IMR-90 (cell line): ENCODE measurements at regions not wholly inside any gene's neighbourhood (a gene's known extent, or its start where the extent isn't known, plus 50 kb on each side); places are given as distances from the start of the nearest gene placed in this dataset.

ENCODE experiments used
- ATAC-seq: fragments of 200-7000 bp; cut with Tn5 transposase; 2 replicates; pipeline ENCODE4 v1.9.1; 2020; ENCODE audit warnings: low read depth, mild to moderate bottlenecking, moderate library complexity
- BruUV-seq: library from RNA; stranded (reverse); fragments of 400-500 nt; replicated peaks from 2 replicates; lab custom pipeline; 2021; lab: Mats Ljungman, UMichigan
- CTCF ChIA-PET: fragments of 300-600 bp; formaldehyde crosslinking; extraction: SDS; loops from one replicate; lab custom pipeline; 2021; ENCODE audit warnings: antibody characterized with exemption; lab: Yijun Ruan, JAX
- POLR2A ChIA-PET: fragments of 300-600 bp; sonication (Branson Sonifier 250); formaldehyde crosslinking; loops from one replicate; lab custom pipeline; 2022; ENCODE audit warnings: antibody characterized with exemption; ENCODE audit not compliant: unreplicated experiment; lab: Charles Lee
- DNase-seq: peaks from one replicate; pipeline ENCODE4 v3.0.0; 2013
- H2AFZ ChIP-seq: replicated peaks from 2 replicates; pipeline ENCODE3; 2013; ENCODE audit warnings: low read length, mild to moderate bottlenecking; ENCODE audit not compliant: poor library complexity
- H2AK5ac ChIP-seq: 2 replicates; pipeline ENCODE4 v1.6.1; 2013; ENCODE audit warnings: low read depth, low read length, inconsistent platforms
- H2AK9ac ChIP-seq: replicated peaks from 2 replicates; pipeline ENCODE3; 2013; ENCODE audit warnings: mild to moderate bottlenecking, low read depth, low read length, moderate library complexity; ENCODE audit not compliant: poor library complexity
- H2BK120ac ChIP-seq: 2 replicates; pipeline ENCODE4 v1.6.1; 2013; ENCODE audit warnings: low read depth, low read length, inconsistent platforms
- H2BK15ac ChIP-seq: 3 replicates; pipeline ENCODE4 v1.6.1; 2013; ENCODE audit warnings: low read depth, low read length, inconsistent platforms
- H2BK20ac ChIP-seq: 2 replicates; pipeline ENCODE4 v1.6.1; 2013; ENCODE audit warnings: low read depth, mild to moderate bottlenecking, inconsistent platforms, low read length, moderate library complexity
- H2BK5ac ChIP-seq: 2 replicates; pipeline ENCODE4 v1.6.1; 2013; ENCODE audit warnings: mild to moderate bottlenecking, low read depth, low read length, inconsistent platforms; ENCODE audit not compliant: poor library complexity, severe bottlenecking
- H3K14ac ChIP-seq: replicated peaks from 2 replicates; pipeline ENCODE4 v1.6.1; 2013; ENCODE audit warnings: low read depth, low read length, inconsistent platforms
- H3K18ac ChIP-seq: 2 replicates; pipeline ENCODE4 v1.6.1; 2013; ENCODE audit warnings: low read depth, low read length, control low read depth
- H3K23ac ChIP-seq: 2 replicates; pipeline ENCODE4 v1.6.1; 2013; ENCODE audit warnings: low read depth, low read length, inconsistent platforms
- H3K27ac ChIP-seq: 2 replicates; pipeline ENCODE4 v1.5.1; 2013; ENCODE audit warnings: mild to moderate bottlenecking, control low read depth, low read length; ENCODE audit not compliant: insufficient read depth
- H3K27me3 ChIP-seq: 2 replicates; pipeline ENCODE4 v1.6.1; 2013; ENCODE audit warnings: low read length; ENCODE audit not compliant: control insufficient read depth, insufficient read depth
- H3K36me3 ChIP-seq: 2 replicates; pipeline ENCODE4 v1.6.1; 2013; ENCODE audit warnings: low read length, mixed read lengths; ENCODE audit not compliant: control insufficient read depth, insufficient read depth
- H3K4ac ChIP-seq: 2 replicates; pipeline ENCODE4 v1.6.1; 2013; ENCODE audit warnings: low read depth, low read length, inconsistent platforms
- H3K4me1 ChIP-seq: 2 replicates; pipeline ENCODE4 v1.6.1; 2013; ENCODE audit warnings: low read length, mixed read lengths; ENCODE audit not compliant: control insufficient read depth, insufficient read depth
- H3K4me2 ChIP-seq: 2 replicates; pipeline ENCODE4 v1.6.1; 2013; ENCODE audit warnings: low read depth, mild to moderate bottlenecking, control low read depth, low read length, moderate library complexity
- H3K4me3 ChIP-seq: 2 replicates; pipeline ENCODE4 v1.5.1; 2013; ENCODE audit warnings: low read depth, mild to moderate bottlenecking, control low read depth, low read length, moderate library complexity; ENCODE audit not compliant: insufficient read depth
- H3K56ac ChIP-seq: 2 replicates; pipeline ENCODE4 v1.6.1; 2013; ENCODE audit warnings: low read length, inconsistent platforms; ENCODE audit not compliant: insufficient read depth; ENCODE audit errors: extremely low read depth
- H3K79me1 ChIP-seq, 2 experiments: 2 replicates each; pipeline ENCODE4 v1.6.1; 2013; ENCODE audit warnings: low read length in 2 of 2, inconsistent platforms in 1 of 2, low read depth in 1 of 2
- H3K9ac ChIP-seq: 2 replicates; pipeline ENCODE4 v1.6.1; 2013; ENCODE audit warnings: low read depth, low read length, control low read depth
- H3K9me1 ChIP-seq: 2 replicates; pipeline ENCODE4 v1.6.1; 2013; ENCODE audit warnings: low read length, inconsistent platforms; ENCODE audit not compliant: insufficient read depth
- H3K9me3 ChIP-seq: 2 replicates; pipeline ENCODE4 v1.6.1; 2013; ENCODE audit warnings: low read length; ENCODE audit not compliant: control insufficient read depth, insufficient read depth
- H4K20me1 ChIP-seq: 2 replicates; pipeline ENCODE4 v1.6.1; 2013; ENCODE audit warnings: low read length, inconsistent platforms; ENCODE audit not compliant: insufficient read depth
- H4K5ac ChIP-seq: 2 replicates; pipeline ENCODE4 v1.6.1; 2013; ENCODE audit warnings: mild to moderate bottlenecking, low read depth, low read length, control low read depth
- H4K8ac ChIP-seq, 2 experiments: 2 replicates each; pipeline ENCODE4 v1.6.1; 2013; ENCODE audit warnings: low read depth in 2 of 2, low read length in 2 of 2, control low read depth in 1 of 2, inconsistent platforms in 1 of 2
- H4K91ac ChIP-seq: 2 replicates; pipeline ENCODE4 v1.6.1; 2013; ENCODE audit warnings: low read depth, low read length, inconsistent platforms; ENCODE audit not compliant: insufficient read depth
- BHLHE40 ChIP-seq: fragments of 150-350 bp; IDR thresholded peaks from 2 replicates; pipeline ENCODE4 v1.6.1; 2016; ENCODE audit warnings: mild to moderate bottlenecking, low read depth, low read length
- CEBPB ChIP-seq: IDR thresholded peaks from 2 replicates; pipeline ENCODE4 v1.6.1; 2012; ENCODE audit warnings: low read depth, low read length, improper control_type of control experiment
- CHD1 ChIP-seq: IDR thresholded peaks from 2 replicates; pipeline ENCODE4 v1.6.1; 2012; ENCODE audit warnings: low read depth, low read length, improper control_type of control experiment
- CTCF ChIP-seq: conservative IDR thresholded peaks from 2 replicates; pipeline ENCODE4 v1.5.1; 2012; ENCODE audit warnings: mild to moderate bottlenecking, low read depth, low read length, improper control_type of control experiment
- ELK1 ChIP-seq: fragments of 150-350 bp; IDR thresholded peaks from 2 replicates; pipeline ENCODE4 v1.6.1; 2016; ENCODE audit warnings: low read depth, mild to moderate bottlenecking, low read length, moderate library complexity, borderline replicate concordance
- FOS ChIP-seq: fragments of 150-350 bp; IDR thresholded peaks from 2 replicates; pipeline ENCODE4 v1.6.1; 2016; ENCODE audit warnings: low read depth, low read length
- MAFK ChIP-seq: IDR thresholded peaks from 2 replicates; pipeline ENCODE4 v1.6.1; 2012; ENCODE audit warnings: low read depth, low read length, improper control_type of control experiment
- MAZ ChIP-seq: IDR thresholded peaks from 2 replicates; pipeline ENCODE4 v1.6.1; 2012; ENCODE audit warnings: low read depth, mild to moderate bottlenecking, low read length, improper control_type of control experiment, moderate library complexity, borderline replicate concordance
- MXI1 ChIP-seq: IDR thresholded peaks from 2 replicates; pipeline ENCODE4 v1.6.1; 2012; ENCODE audit warnings: low read depth, mild to moderate bottlenecking, low read length, moderate library complexity, borderline replicate concordance
- NFE2L2 ChIP-seq: fragments of 150-350 bp; IDR thresholded peaks from 2 replicates; pipeline ENCODE4 v1.6.1; 2016; ENCODE audit warnings: low read depth, mild to moderate bottlenecking, low read length
- POLR2A ChIP-seq: IDR thresholded peaks from 2 replicates; pipeline ENCODE4 v1.6.1; 2012; ENCODE audit warnings: mild to moderate bottlenecking, low read depth, low read length
- RAD21 ChIP-seq: IDR thresholded peaks from 2 replicates; pipeline ENCODE4 v1.6.1; 2012; ENCODE audit warnings: low read length, improper control_type of control experiment
- RCOR1 ChIP-seq: IDR thresholded peaks from 2 replicates; pipeline ENCODE4 v1.6.1; 2012; ENCODE audit warnings: mild to moderate bottlenecking, low read length, improper control_type of control experiment; ENCODE audit not compliant: insufficient replicate concordance
- RFX5 ChIP-seq: IDR thresholded peaks from 2 replicates; pipeline ENCODE4 v1.8.0; 2012; ENCODE audit warnings: low read depth, mild to moderate bottlenecking, low read length, moderate library complexity
- SMC3 ChIP-seq: fragments of 150-350 bp; IDR thresholded peaks from 2 replicates; pipeline ENCODE4 v1.6.1; 2016; ENCODE audit warnings: low read depth, mild to moderate bottlenecking, antibody characterized with exemption, low read length, moderate library complexity
- WGBS, 2 experiments: methylation state at CpG; one replicate each; pipeline versions ENCODE4 v1.1.5 to v1.1.7; 2013; ENCODE audit warnings: missing lambda C conversion rate in 2 of 2; ENCODE audit not compliant: insufficient read length in 1 of 2; ENCODE audit errors: extremely low coverage in 2 of 2; 5-methylcytosine and 5-hydroxymethylcytosine counted together
- dilution Hi-C: fragments of 300-500 bp; cut with HindIII; formaldehyde crosslinking; loops from one replicate; pipeline ENCODE4 v1.14.3; 2018; ENCODE audit warnings: low sequenced_read_pairs; ENCODE audit not compliant: unreplicated experiment
- in situ Hi-C: fragments of 300-500 bp; cut with MboI; formaldehyde crosslinking; loops from 3 replicates; pipeline ENCODE4 v1.14.3; 2019; ENCODE audit warnings: low sequenced_read_pairs, inconsistent platforms, mixed read lengths
- intact Hi-C: fragments of 100-400 bp; cut with micrococcal nuclease; formaldehyde crosslinking; loops from 2 replicates; pipeline ENCODE4 v1.10.0; 2022
- TF ChIP-seq, protein P1 (sequence below): fragments of 150-350 bp; IDR thresholded peaks from 2 replicates; pipeline ENCODE4 v1.6.1; 2017; ENCODE audit warnings: mild to moderate bottlenecking, antibody characterized with exemption, low read length, low read depth

DNA sequence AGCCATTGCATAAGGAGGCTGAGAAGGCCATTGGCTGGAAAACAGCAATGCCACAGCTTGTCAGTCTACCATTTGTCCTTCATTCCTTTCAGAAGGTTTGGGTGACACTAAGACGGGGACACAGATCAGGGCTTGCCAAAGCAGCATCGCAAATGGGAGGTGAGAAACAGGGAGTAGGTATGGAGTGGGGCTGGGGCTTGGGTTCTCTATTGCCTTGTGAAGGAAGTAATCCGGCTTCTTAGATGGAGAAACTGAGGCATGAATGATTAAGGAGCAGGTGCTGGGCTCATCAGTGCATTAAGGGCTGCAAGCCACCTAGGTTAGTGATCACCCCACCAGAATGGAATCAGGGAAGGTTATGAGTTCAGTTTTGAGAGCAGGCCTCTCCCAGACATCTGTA, 115.6 kb upstream of the NMNAT3 start:
- Histone ChIP-seq H3K4me2 (no peak overlapping the region), H2BK5ac (no peak overlapping the region), H4K5ac (no peak overlapping the region), H2AFZ (no peak overlapping the region), H3K23ac (no peak overlapping the region), H3K56ac (no peak overlapping the region), H3K18ac (no peak overlapping the region), H4K8ac (no peak overlapping the region), H2BK20ac (no peak overlapping the region), H3K4ac (no peak overlapping the region), H4K91ac (no peak overlapping the region), H3K9me1 (no peaks in the 10 kb centered on the region), H3K27ac (no peak overlapping the region), H3K27me3 (no peaks in the 10 kb centered on the region), H2AK9ac (no peak overlapping the region), H3K4me1 (no peaks in the 10 kb centered on the region), H3K79me1 (no peaks in the 10 kb centered on the region), H3K9ac (no peak overlapping the region), H3K9me3 (peaks cover 16% of the 10 kb centered on the region), H3K36me3 (no peaks in the 10 kb centered on the region), H2BK15ac (no peak overlapping the region), H2BK120ac (no peak overlapping the region), H2AK5ac (no peak overlapping the region), H4K20me1 (no peaks in the 10 kb centered on the region), H3K4me3 (no peak overlapping the region), H3K14ac (no peak overlapping the region)
- CTCF ChIA-PET, result no interaction called here
- intact Hi-C loops, result loop anchor here (5.0 kb wide), 1 partner anchor 141 kb away; no protein-coding TSS in a partner anchor
- in situ Hi-C loops, result no loop called here
- no TSS peak for BruUV-seq
- ATAC-seq (no peak), DNase-seq (no peak)
- dilution Hi-C loops, result no loop called here
- WGBS, 2 experiments, result no CpG with 5 or more reads among the region's 3 CpGs
- POLR2A ChIA-PET, result no interaction called here
- TF ChIP-seq CTCF (no peak), CEBPB (no peak), POLR2A (no peak), ELK1 (no peak), RAD21 (no peak), NFE2L2 (no peak), RCOR1 (no peak), CHD1 (no peak), FOS (no peak), MXI1 (no peak), MAFK (no peak), SMC3 (no peak), BHLHE40 (no peak), MAZ (no peak), RFX5 (no peak)
- TF ChIP-seq, protein P1, sequence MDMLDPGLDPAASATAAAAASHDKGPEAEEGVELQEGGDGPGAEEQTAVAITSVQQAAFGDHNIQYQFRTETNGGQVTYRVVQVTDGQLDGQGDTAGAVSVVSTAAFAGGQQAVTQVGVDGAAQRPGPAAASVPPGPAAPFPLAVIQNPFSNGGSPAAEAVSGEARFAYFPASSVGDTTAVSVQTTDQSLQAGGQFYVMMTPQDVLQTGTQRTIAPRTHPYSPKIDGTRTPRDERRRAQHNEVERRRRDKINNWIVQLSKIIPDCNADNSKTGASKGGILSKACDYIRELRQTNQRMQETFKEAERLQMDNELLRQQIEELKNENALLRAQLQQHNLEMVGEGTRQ, result no peak
